ENCODE measurements at regions not wholly inside any gene's neighbourhood (a gene's known extent, or its start where the extent isn't known, plus 50 kb on each side); places are given as distances from the start of the nearest gene placed in this dataset.

DNA sequence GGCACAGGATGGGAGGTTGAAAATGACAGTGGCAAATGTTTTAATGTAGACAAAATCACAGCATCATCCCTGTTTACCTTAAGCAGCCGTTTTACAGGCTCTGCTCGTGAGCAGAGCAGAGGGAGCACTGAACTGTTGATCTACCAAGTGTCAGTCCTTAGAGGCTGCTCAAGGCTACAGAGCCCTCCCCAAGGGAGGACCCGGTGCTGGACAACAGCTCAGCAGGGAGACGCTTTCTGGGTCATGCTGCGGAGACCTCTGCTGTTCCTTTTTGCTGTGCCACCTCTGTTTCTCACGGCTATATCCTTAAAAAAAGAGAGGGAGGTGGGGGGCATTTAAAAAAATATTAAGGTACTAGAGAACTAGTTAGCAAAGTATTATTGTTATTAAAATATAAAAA is 400.2 kb downstream of the GABRB3 start:
- no peak for DNase-seq

DNA sequence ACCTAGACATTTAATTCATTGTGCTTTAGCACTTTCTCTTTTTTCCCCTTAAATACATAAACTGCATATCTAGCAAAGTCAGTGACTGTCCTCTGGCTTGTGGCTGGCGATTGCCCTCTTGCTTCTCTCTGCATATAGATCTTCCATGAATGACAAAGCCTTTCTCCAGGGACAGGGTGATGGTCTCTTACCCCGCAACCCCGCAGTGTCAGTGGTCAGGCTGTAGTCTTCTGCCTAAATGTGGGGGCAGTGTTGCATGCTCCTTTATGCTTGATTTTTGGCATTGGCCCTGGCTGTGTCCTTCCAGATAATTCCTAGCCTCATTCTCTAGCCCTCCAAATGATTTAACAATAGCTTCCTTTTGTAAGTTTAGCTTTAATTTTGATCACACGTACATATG is 407.8 kb downstream of the GABRB3 start:
- no peak for DNase-seq

DNA sequence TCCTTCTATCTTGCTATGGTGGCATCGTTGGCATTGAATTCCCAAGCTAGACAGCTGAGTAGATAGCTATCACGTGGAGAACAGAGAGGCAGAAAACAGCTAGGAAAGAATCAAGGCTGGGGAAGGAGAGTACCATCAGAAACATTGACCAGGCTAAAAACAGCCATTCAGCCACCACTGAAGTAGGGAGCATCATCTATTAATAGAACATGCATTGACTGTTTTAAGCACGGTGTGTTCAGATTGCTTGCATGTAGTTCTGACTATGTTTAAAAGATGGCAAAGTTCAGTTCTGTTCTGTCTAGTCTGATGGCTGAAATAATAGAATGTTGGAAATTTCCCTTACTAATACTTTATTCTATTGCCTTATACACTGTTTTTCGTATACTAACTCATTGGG is 413.0 kb downstream of the GABRB3 start:
- DNase-seq, result no peak

DNA sequence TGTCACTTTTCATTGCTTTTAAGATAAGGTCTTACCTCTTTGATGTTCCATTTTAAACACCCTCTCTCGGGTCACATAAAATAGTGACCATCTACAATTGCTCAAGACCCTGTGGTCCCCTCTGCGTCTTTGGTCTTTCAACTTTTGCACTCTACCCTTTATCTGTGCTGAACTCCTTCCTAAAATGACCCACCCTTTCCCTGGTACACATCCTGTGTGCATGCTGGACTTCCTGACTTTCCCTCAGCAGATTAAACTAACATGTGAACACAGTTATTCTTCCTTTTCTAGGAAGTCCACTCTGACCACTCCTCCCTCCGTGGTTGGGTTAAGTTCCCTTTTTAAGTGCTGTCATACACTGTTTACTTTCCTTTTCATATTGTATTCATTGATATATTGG is 414.2 kb downstream of the GABRB3 start:
- DNase-seq, result no peak

DNA sequence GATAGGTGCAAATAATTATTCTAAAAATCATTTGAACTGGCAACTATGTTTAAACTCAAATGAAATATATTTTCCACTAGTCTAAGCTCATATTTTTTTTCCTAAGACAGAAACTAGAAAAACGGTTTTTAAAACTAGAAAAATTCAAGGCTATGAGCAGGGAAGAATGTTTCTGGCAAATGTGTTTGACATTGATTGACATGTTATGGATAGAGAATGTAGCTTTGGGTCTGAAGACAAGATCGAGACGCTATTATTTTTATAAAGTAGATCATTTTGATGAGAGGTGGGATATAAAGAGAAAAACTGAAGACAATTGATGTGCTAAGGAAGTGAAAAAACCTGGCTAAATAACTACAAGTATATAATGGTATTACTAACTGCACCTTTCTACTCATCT is 415.2 kb downstream of the GABRB3 start:
- DNase-seq, result no peak

DNA sequence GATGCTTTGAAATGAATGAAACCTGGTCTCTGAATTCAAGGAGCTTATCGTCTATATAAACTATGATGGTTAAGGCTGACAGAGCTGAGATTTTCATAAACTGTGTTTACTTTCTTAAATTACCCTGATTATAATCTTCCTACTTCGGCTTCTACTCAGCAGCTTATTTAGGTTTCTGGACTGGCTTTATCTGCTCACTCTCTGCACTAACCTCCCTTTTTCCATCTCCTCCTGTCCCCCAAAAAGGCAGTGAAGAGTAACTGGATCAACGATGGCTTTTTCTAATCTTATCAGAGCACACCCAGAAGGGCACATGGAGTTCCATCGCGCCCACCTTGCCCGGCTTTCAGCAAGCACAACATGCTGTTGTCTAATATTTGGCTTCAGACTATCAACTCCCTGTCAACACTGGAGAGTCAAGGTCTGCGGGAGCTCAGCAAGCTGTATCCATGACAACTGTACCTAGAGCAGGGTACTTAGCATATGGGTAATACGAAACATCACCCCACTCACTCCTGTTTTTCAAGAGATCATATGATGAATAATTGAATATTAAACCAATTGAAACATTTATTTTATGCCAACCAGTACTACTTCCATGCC is 417.3 kb downstream of the GABRB3 start:
- DNase-seq, result no peak

DNA sequence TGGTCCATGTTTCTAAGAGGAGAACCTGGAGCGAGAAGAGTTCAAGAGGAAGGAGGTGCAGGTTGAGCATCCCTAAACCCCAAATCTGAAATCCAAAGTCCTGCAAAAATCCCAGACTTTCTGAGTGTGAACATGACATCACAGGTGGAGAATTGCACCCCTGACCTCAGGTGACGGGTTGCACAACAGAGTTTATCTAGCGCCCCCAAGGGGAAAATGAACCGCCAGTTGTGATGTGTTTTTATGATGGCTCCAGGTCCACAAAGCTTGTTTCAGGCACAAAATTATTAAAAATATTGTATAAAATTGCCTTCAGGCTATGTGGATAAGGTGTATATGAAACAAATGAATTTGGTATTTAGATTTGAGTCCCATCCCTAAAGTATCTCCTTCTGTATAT is 420.0 kb downstream of the GABRB3 start:
- no peak for DNase-seq

DNA sequence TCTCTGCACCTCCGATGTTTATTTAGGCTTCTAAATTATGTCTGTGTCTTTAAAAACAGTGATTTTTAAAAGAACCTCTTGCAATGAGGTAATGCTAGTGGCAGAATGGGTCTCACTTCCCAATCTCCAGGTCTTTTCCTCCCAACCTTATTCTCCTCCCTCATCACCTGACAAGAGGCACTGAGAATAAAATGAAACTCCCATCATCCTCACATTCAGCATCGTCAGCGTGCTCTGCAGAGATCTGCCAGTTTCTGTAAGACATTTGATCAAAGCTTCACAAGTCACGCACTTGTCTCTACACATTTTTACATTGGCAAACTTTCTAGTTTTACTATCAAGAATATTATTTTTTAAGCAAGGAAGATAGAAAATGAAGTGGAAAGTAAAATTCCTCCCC is 420.5 kb downstream of the GABRB3 start:
- DNase-seq, result no peak

DNA sequence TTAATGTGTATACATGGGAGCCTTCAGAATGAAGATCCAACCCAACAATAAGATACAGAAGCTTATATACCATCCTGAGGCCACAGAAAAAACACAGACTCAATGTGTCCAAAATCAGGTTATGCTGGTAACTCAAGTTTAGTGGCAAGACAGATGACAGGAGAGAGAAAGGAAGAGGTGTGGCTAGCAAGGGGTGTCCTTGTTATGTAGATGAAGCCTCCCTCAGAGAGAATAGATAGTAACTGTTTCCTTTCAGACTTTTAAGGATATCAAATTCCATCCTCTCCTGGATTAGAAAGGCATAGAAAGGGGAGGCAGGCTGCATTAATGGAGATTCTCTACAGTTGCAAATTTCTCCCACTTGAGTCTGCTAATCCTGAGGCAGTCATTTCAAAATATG is 447.4 kb downstream of the GABRB3 start:
- no peak for DNase-seq

DNA sequence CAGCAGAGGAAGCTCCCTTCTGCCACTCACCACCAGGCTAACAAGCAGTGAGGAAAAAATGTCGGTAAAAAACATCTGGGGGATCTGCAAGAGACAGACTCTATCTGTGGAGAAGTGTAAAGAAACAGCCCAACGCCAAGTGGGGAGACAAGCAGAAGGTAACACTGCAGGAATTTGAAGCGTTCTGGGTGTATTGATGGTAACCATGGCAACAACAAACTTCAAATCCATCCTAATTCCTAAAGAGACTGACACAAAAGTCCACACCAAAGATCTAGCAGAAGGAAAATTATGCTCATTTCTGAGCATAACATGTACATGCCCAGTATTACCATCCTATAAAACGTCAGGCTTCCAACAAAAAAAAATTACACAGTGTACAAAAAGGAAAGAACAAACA is 449.3 kb downstream of the GABRB3 start:
- DNase-seq, result no peak

DNA sequence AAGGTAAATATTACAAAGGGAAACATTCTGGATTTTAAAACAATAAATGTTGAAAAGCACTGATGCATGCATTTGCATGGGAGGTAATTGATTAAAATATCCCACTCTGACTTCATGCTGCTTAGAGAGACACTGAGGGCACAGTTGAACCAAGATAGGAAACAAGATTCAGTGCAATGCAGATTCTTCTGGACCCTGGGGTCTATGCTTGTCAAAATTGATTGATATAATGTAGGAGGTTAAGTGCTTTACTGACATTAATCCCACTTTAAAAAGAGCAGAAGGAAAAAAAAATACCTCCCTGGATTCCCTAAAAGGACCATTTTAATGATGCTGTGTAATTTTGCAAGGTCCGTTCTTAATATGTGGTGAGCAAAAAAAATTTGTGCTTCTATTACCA is 454.2 kb downstream of the GABRB3 start:
- no peak for DNase-seq

DNA sequence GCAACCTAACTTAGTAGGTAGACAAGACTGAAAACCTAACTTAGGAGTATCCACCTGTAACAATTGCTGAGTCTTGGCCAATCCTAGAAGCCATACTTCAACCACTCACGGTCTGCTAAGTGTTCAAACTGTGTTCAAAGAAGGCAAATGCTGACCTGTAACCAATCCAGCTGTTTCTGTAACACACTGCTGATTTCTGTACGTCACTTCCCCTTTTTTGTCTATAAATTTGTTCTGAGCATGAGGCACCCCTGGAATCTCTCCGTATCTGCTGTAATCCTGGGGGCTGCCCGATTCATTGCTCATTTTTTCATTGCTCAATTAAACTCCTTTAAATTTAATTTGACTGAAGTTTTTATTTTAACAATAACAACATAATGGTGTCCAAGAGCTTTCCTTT is 451.4 kb upstream of the ATP10A start:
- DNase-seq, result no peak

DNA sequence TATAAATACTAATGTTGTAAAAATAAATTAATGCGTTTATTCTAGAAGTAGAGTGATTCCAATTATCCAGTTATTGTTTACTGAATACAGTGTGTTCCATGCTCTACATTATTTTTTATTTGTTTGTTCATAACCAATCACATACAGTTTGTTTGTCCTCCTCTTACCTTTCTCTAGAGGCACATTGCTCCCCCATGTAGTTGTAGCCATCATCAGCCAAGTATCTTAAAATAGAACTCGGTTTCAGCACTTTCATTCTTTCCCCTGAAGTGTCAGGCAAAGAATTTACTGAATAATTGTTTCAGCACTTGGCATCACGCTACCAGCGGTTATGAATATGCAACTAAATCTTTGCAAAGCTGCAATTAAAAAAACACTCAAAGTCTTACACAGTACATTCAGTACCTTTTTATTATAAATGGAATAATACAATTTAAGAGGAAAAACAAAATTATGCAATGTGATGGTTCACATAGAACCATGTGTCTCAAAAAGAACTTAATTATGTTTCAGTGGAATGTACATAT is 448.6 kb upstream of the ATP10A start:
- no peak for DNase-seq

DNA sequence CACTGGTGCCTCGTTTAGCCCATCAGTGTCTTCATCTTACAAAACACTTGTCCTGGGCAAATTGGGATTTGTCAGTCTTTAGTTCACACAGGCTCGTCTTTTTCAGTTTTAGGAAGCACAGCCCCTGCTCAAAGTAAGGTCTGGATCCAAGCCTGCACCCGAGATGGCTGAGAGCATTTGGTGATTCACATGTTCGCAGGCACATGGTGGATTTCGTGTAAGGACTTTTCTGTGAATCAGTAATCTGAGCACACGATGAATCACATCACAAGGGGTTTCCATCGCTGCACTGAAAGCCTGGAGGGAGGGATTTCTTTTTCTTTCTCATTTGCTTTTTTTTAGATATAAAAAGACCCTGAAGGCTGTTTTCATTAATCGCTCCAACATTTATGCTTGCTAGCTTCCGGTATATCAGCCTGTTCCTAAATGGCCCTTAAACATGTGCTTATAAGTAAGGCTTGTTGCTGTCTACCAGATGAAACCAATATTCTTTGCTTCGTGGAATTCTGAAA is 435.6 kb upstream of the ATP10A start:
- DNase-seq, result no peak

DNA sequence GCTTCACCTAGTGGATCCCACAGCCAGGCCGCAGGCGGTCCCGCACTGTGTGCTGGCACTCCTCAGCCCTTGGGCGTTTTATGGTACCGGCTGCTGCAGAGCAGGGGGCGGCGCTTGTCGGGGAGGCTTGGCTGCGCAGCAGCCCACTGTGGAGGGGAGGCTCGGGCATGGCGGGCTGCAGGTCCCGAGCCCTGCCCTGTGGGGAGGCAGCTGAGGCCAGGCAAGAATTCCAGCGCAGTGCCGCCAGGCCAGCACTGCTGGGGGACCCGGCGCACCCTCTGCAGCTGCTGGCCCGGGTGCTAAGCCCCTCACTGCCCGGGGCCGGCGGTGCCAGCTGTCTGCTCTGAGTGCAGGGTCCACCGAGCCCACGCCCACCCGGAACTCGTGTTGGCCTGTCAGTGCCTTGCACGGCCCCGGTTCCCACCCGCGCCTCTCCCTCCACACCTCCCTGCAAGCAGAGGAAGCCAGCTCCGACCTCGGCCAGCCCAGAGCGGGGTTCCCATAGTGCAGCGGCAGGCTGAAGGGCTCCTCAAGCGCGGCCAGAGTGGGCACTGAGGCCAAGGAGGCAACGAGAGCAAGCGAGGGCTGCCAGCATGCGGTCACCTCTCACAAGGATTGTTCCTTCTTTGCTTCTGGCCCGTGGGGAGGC is 435.0 kb upstream of the ATP10A start:
- no peak for DNase-seq

DNA sequence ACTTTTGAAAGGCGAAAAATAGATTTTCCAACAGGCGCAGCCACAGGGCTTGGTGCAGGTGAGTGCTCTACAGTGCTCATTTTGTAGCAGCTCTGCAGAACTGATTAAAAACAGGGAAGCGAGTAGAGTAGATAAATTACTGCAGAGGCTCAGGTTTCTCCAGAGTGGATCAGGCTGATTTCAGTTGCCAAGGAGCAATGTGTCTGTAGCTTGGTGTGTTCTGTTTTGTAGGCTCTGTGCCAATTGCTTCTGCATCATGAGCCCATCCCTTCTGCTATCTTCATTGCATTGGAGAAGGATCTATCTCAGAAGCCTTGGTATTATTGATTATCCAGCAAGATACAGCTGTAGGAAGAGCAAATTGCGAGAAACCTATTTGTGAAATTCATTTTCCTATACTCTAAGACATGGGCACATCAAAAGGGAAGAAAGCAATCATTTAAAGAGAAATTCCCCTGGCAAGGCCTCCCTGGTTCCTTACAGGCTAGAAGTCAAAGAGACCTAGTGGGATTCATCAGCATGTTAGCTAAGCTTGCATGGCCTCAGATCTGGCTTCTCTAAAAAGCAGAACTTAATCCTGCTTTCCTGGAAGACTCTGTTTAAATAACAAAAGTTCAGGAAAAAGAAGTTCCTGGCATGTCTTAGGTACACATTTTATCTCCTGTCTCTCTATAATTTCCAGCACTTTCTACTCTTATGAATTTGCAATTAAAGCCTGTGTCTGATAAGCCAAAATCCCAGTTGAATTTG is 432.4 kb upstream of the ATP10A start:
- DNase-seq, result peak; percentile 2

DNA sequence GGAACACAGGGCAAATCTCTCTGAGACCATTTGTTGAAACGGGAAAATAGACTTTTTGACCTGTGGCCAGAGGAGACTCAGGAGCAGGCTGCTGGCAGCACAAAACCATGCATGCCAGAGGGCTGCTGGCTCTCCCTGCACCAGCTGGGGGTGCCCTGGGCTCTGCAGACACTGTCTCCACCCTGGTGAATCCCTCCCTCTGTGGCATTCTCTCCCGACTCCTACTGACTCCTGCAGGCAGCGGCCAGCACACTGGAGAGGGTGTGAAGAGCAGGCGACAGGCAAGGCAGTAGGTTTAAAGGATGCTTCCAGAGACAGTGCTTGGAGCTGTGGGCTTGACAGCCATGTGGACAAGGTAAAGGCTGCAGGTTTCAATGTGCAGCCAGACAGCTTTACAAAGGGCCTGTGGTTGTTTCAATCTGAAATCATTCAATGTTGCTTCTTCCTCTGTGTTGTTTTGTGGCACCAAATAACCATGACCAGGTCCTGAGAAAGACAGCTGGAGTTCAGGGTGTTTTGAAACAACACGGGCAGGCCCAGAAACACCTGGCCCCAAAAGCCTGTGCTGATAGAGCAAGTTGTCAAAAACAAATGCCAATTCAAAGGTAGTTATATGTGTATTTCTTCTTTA is 431.0 kb upstream of the ATP10A start:
- DNase-seq, result peak; percentile 0

DNA sequence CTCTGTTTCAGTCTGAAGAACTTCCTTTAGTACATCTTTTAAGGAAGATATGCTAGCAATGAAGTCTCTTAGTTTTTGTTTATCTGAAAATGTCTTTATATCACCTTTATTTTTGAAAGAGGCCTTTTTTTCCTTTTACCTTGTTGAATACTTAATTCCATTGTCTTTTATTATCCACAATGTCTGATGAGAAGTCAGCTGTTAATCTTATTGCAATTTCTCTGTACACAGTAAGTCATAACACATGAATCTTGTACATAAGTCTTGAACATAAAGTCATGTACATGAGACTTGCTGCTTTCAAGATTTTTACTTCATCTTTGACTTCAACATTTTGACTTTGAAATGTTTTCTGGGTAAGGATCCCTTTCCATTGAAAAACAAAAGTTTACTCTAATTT is 424.3 kb upstream of the ATP10A start:
- no peak for DNase-seq

DNA sequence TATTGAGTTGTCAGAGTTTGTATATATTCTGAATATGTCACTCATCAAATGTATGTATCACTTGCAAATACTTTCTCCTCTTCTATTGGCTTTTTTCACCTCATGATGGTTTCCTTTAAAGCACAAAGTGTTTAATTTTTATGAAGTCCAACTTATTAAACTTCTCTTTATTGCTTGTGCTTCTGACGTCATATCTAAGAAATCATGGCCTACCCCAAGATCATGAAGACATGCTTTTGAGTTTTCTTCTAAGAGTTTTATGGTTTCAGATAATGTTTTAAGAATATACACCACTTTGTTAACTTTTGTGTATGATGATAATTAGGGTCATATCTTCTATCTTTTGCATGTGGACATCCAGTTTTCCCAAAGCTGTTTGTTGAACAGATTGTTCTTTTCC is 417.2 kb upstream of the ATP10A start:
- DNase-seq, result no peak

DNA sequence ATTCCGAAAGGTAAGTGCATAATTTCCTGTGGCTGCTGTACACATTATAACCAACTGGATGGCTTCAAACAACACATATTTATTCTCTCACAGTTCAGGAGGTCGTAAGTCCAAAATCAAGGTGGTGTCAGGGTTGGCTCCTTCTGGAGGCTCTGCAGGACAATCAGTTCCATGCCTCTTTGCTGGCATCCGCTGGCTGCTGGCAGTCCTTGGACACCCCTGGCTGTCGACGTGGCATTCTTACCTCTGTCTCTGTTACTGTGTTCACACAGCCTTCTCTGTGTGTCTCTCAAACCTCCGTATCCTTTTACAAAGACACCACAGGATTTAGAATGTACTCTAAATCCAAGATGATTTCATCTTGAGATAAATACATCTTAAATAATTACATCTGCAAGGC is 398.8 kb upstream of the ATP10A start:
- DNase-seq, result no peak

DNA sequence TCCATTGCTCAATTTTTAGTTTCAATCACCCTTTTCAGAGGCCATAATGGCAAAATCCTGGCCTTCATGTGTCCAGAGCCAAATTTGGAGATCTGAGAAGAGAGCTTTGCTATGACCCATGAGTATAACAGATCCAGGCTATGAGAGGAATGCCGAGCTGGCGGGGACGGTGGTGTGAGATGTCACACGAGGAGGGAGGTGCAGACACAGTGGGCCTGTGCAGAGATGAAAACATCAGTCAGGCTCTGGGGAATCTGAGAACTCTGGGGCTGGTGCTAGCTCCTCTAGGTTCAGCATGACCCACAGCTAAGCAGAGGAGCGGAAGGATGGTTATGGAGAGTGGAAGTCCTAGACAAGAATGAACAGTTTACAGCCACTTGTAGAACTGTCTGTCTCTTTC is 398.3 kb upstream of the ATP10A start:
- no peak for DNase-seq

DNA sequence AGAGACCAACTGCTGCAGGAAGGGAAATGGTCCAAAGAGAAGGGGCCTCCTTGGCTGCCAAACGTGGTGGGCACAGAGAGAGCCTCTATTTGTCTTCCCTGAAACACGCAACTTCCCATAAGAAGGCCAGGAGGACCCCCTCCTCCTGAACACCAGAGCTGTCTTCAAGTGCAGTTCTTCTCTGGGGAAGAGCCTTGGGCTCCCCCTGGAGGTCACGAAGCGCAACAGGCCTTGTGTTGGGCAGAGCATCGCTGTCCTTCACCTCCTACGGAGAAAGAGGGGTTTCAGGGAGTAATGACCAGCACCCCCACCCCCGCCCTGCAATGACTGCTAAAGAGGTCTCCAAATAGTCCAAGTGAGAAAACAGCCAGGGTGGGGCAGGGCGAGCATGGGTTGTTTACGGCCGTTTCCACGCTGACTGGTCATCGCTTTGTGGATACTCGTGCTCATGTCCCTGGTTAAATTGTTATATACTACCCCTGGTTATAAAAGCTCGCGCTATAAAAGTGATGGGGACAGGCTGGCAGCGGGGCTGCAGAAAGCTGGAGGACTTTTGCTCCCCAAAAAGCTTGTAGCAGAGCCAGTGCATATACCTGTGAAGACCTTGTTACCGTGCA is 397.5 kb upstream of the ATP10A start:
- peak; percentile 2 for DNase-seq

DNA sequence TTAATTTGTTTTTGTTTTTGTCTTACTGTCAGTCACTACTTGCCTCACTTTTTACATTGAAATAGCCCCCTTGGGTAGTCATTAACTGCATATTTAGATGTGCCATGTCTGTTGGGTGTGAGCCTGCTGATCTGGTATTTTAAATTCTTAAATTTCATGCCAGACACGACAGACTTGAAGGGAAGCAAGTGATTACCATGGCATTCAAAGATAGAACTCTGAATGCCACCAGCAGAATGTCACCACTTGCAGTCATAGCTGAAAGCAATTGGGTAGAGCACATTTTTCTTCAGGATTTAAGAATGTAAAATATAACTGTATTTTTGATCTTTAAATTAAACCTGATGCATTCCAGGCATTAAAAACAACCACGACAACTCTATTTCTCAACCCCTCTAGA is 396.5 kb upstream of the ATP10A start:
- DNase-seq, result no peak

Data from NCI-H510A treated with DMSO at 0.1 percent for 48 hours (cell line).